ENCODE measurements at regions not wholly inside any gene's neighbourhood (a gene's known extent, or its start where the extent isn't known, plus 50 kb on each side); places are given as distances from the start of the nearest gene placed in this dataset.
"Not testable (repeated sequence)": the region's sequence is repeated elsewhere in the genome, so short reads cannot be mapped to it uniquely, and the experiment has no call there.

- DNase-seq, result no peak
Observed at GRCh38 chr14:71448431-71449315, 483.6 kb upstream of the RGS6 start.

- no peak for DNase-seq
Observed at GRCh38 chr14:71449316-71450055, 482.7 kb upstream of the RGS6 start.

- no peak for DNase-seq
Observed at GRCh38 chr14:71451501-71451900, 480.7 kb upstream of the RGS6 start.

- no peak for DNase-seq
Observed at GRCh38 chr14:71452539-71452938, 479.7 kb upstream of the RGS6 start.

GRCh38 chr14:71452987-71453386 is 479.2 kb upstream of the RGS6 start:
- no peak for DNase-seq

- DNase-seq, result no peak
Observed at GRCh38 chr14:71454010-71454409, 478.2 kb upstream of the RGS6 start.

- no peak for DNase-seq
Observed at GRCh38 chr14:71454513-71455332, 477.5 kb upstream of the RGS6 start.

GRCh38 chr14:71460091-71460490 is 472.1 kb upstream of the RGS6 start:
- DNase-seq, result no peak

- not testable (repeated sequence) for DNase-seq
Observed at GRCh38 chr14:71461617-71462016, 470.6 kb upstream of the RGS6 start.

- no peak for DNase-seq
Observed at GRCh38 chr14:71463807-71464206, 468.4 kb upstream of the RGS6 start.

GRCh38 chr14:71464840-71465239 is 467.4 kb upstream of the RGS6 start:
- DNase-seq, result no peak

GRCh38 chr14:71465316-71465715 is 466.9 kb upstream of the RGS6 start:
- DNase-seq, result no peak

GRCh38 chr14:71466251-71466650 is 466.0 kb upstream of the RGS6 start:
- DNase-seq, result no peak

GRCh38 chr14:71466946-71467345 is 465.3 kb upstream of the RGS6 start:
- DNase-seq, result no peak

- no peak for DNase-seq
Observed at GRCh38 chr14:71467361-71467811, 464.8 kb upstream of the RGS6 start.

- no peak for DNase-seq
Observed at GRCh38 chr14:71468701-71469100, 463.5 kb upstream of the RGS6 start.

- DNase-seq, result no peak
Observed at GRCh38 chr14:71469643-71470335, 462.4 kb upstream of the RGS6 start.

GRCh38 chr14:71471634-71472355 is 460.4 kb upstream of the RGS6 start:
- DNase-seq, result no peak

GRCh38 chr14:71472356-71473340 is 459.6 kb upstream of the RGS6 start:
- DNase-seq, result no peak

GRCh38 chr14:71473843-71474242 is 458.4 kb upstream of the RGS6 start:
- DNase-seq, result no peak
